GM12864 (cell line): ENCODE measurements at regions not wholly inside any gene's neighbourhood (a gene's known extent, or its start where the extent isn't known, plus 50 kb on each side); places are given as distances from the start of the nearest gene placed in this dataset.

Source experiments
- DNase-seq: peaks from one replicate; pipeline ENCODE4 v3.0.0-alpha.2; 2011; ENCODE audit warnings: low read depth
- H3K4me3 ChIP-seq: 2 replicates; pipeline ENCODE4 v1.5.1; 2011; ENCODE audit warnings: mild to moderate bottlenecking, low read depth, low read length, control low read depth
- TF ChIP-seq, protein P1 (sequence below): IDR thresholded peaks from 2 replicates; pipeline ENCODE4 v1.5.1; 2011; ENCODE audit warnings: low read depth, mild to moderate bottlenecking, moderate library complexity, low read length, control low read depth, inconsistent platforms; ENCODE audit errors: missing control alignments

DNA sequence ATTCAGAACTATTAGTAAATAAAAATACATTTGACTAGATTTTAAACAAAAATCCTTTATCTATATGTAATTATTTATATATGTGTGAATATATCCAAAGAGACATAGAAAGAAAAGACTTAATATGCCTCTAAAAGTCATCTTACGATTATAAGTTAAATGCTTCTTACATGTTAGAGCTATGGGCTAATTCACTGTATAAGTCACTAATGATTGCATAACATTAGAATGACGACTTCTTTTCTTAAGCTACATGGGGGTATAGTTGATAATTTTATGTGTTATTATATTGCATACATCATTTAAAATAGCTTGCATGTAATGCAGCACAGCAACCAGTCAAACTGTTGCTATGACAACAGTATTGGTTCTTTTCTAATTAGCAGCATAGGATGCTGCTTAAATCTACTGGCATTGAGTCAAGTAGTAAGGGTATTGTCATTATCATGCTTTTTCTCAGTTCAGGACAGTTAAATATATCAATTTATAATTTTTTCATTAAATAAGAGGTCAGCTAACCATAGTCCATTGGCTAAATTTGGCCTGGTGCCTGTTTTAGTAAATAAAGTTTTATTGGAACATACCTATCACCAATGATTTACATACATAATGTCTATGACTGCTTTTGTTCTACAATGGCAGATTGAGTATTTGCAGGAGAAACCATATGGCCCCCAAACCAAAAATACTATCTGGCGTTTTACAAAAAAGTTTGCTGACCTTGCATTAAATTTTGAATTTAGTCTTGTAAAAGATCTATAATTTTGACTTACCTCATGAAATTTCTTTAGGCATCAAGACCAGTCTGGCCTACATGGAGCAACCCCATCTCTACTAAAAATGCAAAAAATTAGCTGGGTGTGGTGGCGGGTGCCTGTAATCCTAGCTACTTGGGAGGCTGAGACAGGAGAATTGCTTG lies 207.7 kb upstream of the ZSWIM2 start:
- TF ChIP-seq, protein P1, sequence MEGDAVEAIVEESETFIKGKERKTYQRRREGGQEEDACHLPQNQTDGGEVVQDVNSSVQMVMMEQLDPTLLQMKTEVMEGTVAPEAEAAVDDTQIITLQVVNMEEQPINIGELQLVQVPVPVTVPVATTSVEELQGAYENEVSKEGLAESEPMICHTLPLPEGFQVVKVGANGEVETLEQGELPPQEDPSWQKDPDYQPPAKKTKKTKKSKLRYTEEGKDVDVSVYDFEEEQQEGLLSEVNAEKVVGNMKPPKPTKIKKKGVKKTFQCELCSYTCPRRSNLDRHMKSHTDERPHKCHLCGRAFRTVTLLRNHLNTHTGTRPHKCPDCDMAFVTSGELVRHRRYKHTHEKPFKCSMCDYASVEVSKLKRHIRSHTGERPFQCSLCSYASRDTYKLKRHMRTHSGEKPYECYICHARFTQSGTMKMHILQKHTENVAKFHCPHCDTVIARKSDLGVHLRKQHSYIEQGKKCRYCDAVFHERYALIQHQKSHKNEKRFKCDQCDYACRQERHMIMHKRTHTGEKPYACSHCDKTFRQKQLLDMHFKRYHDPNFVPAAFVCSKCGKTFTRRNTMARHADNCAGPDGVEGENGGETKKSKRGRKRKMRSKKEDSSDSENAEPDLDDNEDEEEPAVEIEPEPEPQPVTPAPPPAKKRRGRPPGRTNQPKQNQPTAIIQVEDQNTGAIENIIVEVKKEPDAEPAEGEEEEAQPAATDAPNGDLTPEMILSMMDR: no peak
- no peak overlapping the region for H3K4me3 ChIP-seq
- no peak for DNase-seq

DNA sequence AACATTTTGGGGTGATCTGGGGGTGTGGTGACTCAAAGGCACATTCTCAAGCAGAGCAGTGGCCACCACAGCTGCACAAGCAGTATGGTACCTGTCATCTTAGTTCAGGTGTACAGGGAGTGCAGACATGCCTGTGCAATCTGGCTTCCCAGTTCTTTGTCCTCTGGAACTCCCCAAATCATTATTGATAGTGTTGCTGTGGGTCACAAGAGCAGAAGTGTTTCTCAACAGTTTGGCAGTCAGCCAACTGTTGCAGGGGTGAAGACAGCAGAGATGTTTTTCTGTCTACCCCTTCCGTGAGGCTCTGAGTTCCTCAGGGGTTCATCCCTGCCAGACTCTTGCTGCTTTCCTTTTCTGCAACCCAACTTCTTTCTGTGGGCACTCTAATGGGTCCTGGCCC lies 206.5 kb upstream of the ZSWIM2 start:
- DNase-seq: no peak
- H3K4me3 ChIP-seq: no peak overlapping the region
- TF ChIP-seq, protein P1: no peak

DNA sequence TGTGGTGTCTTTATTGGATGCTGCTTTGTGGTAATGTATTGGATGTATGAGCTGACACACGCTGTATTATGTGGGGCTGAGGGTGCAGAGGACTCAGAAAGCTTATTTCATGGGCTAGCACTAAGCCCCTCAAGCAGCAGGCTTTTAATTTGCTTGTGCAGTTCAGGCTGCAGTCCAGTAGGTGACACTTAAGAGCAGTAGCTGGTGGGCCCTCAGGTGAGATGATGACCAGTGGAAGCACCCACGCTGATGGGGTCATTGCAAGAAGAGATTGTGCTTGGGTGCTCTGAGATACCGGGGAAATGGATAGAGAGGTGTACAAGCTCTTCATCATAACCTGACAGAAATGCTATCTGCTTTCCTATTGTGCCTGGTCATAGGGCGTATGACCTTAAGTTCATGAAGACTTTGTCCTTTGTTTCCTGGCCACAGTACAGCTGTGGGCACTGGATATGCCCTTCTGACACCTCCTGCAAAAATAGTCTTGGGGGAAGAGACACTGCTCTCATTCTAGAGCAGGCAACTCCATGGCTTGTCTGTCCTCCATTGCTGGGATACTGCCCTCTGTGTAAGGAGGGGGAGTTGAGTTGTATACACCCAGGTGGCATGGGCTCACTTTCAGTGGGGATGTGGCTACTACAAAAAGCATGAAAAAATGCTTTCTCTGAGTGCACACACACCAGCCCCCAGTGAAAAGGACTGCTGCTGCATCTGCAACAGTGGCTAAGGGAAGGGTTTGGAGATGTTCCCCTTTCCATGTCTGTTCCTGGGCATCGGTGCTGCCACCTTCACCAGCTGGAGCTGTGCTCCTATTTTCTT lies 205.7 kb upstream of the ZSWIM2 start:
- DNase-seq: no peak
- no peak overlapping the region for H3K4me3 ChIP-seq
- TF ChIP-seq, protein P1: peak; percentile 45

DNA sequence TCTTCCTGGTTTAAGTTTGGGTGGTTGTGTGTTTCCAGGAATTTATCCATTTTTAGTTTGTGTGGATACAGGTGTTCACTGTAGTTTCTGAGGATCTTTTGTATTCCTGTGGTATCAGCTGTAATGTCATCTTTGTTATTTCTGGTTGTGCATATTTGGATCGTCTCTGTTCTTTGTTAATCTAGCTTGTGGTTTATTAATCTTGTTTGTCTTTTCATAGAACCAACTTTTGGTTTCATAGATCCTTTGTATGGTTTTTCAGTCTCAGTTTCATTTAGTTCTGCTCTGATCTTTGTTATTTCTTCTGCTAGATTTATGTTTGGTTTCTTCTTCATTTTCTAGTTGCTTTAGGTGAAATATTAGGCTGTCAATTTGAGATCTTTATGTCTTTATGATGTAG lies 202.4 kb upstream of the ZSWIM2 start:
- no peak overlapping the region for H3K4me3 ChIP-seq
- TF ChIP-seq, protein P1: no peak
- DNase-seq: no peak

DNA sequence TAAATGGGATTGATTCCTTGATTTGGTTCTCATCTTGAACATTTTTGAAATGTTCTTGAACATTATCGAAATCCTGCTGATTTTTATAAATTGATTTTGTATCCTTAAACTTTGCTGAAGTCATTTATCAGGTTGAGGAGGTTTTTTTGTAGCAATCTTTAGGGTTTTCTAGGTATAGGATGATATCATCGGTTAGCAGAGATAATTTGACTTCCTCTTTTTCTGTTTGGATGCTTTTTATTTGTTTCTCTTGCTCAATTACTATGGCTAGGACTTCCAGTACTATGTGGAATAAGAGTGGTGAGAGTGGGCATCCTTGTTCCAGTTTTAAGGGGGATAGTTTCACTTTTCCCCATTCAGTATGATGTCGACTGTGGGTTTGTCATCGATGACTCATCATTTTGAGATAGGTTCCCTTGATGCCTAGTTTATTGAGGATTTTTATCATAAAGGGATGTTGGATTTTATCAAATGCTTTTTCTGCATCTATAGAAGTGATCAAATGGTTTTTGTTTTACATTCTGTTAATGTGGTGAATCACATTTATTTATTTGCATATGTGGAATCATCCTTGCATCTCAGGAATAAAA lies 201.5 kb upstream of the ZSWIM2 start:
- DNase-seq: no peak
- no peak overlapping the region for H3K4me3 ChIP-seq
- TF ChIP-seq, protein P1: no peak

DNA sequence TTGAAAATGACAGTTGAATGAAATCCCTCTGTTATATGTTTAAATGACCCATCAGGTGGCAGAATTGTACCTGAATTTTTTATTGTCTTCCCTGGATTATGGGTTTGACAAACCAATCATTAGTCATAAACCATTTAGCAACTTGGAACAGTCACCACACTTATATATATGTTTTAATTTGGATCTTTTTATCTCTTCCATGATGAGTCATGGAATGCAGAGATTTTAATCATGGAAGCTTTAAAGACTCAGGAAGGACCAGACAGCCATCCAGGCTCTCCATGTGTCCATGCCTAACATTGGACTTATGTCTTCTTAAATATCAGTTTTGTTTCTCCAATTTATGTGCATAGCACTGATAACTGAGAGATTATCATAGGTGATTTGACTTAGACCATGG lies 188.3 kb upstream of the ZSWIM2 start:
- TF ChIP-seq, protein P1: no peak
- H3K4me3 ChIP-seq: no peak overlapping the region
- DNase-seq: no peak
